H9 (cell line): ENCODE measurements at regions not wholly inside any gene's neighbourhood (a gene's known extent, or its start where the extent isn't known, plus 50 kb on each side); places are given as distances from the start of the nearest gene placed in this dataset.

Source experiments
- DNase-seq: peaks from one replicate; pipeline ENCODE4 v3.0.0-alpha.2; 2017
- H2AFZ ChIP-seq: one replicate; pipeline ENCODE4 v1.6.1; 2013; ENCODE audit warnings: mild to moderate bottlenecking, low read length, control low read depth, moderate library complexity
- H2AK5ac ChIP-seq: 2 replicates; pipeline ENCODE4 v1.6.1; 2013; ENCODE audit warnings: low read length, control low read depth, mixed read lengths; ENCODE audit not compliant: insufficient read length
- H2BK120ac ChIP-seq: one replicate; pipeline ENCODE4 v1.6.1; 2013; ENCODE audit warnings: low read depth, mild to moderate bottlenecking, low read length, control low read depth, inconsistent platforms; ENCODE audit not compliant: poor library complexity, severe bottlenecking
- H2BK12ac ChIP-seq: 2 replicates; pipeline ENCODE4 v1.6.1; 2013; ENCODE audit warnings: low read length, control low read depth, mixed read lengths, low read depth; ENCODE audit not compliant: insufficient read length
- H2BK15ac ChIP-seq: 2 replicates; pipeline ENCODE4 v1.6.1; 2013; ENCODE audit warnings: low read depth, low read length, control low read depth
- H2BK20ac ChIP-seq: one replicate; pipeline ENCODE4 v1.6.1; 2013; ENCODE audit warnings: low read depth, mild to moderate bottlenecking, low read length, control low read depth, inconsistent platforms; ENCODE audit not compliant: poor library complexity, severe bottlenecking
- H2BK5ac ChIP-seq: 2 replicates; pipeline ENCODE4 v1.6.1; 2013; ENCODE audit warnings: low read length, control low read depth, mixed read lengths; ENCODE audit not compliant: insufficient read length
- H3K14ac ChIP-seq: 2 replicates; pipeline ENCODE4 v1.6.1; 2013; ENCODE audit warnings: low read length, control low read depth; ENCODE audit not compliant: insufficient read depth
- H3K18ac ChIP-seq: 2 replicates; pipeline ENCODE4 v1.6.1; 2013; ENCODE audit warnings: low read depth, mild to moderate bottlenecking, mixed read lengths, low read length, control low read depth; ENCODE audit not compliant: insufficient read length
- H3K23ac ChIP-seq: 2 replicates; pipeline ENCODE4 v1.6.1; 2013; ENCODE audit warnings: low read length, control low read depth, mixed read lengths, low read depth; ENCODE audit not compliant: insufficient read length
- H3K23me2 ChIP-seq: 2 replicates; pipeline ENCODE4 v1.6.1; 2013; ENCODE audit warnings: low read depth, mild to moderate bottlenecking, mixed read lengths, low read length, control low read depth; ENCODE audit not compliant: insufficient read length, poor library complexity, severe bottlenecking
- H3K27ac ChIP-seq: 2 replicates; pipeline ENCODE4 v1.5.1; 2013; ENCODE audit warnings: low read length, control low read depth, mixed read lengths, low read depth; ENCODE audit not compliant: insufficient read length
- H3K27me3 ChIP-seq: 2 replicates; pipeline ENCODE4 v1.6.1; 2013; ENCODE audit warnings: low read length, control low read depth, inconsistent platforms; ENCODE audit not compliant: insufficient read depth
- H3K4ac ChIP-seq: 2 replicates; pipeline ENCODE4 v1.6.1; 2013; ENCODE audit warnings: low read depth, mild to moderate bottlenecking, control low read depth, inconsistent platforms, low read length, moderate library complexity
- H3K4me1 ChIP-seq: 2 replicates; pipeline ENCODE4 v1.6.1; 2013; ENCODE audit warnings: low read length, control low read depth, inconsistent platforms; ENCODE audit not compliant: insufficient read depth
- H3K4me2 ChIP-seq: 2 replicates; pipeline ENCODE4 v1.6.1; 2013; ENCODE audit warnings: low read length, control low read depth, mixed read lengths; ENCODE audit not compliant: insufficient read length, insufficient read depth
- H3K56ac ChIP-seq: 2 replicates; pipeline ENCODE4 v1.6.1; 2013; ENCODE audit warnings: low read depth, mild to moderate bottlenecking, mixed read lengths, low read length, control low read depth; ENCODE audit not compliant: insufficient read length
- H3K79me1 ChIP-seq: 2 replicates; pipeline ENCODE4 v1.6.1; 2013; ENCODE audit warnings: low read depth, mild to moderate bottlenecking, moderate library complexity, low read length, control low read depth, inconsistent platforms; ENCODE audit not compliant: insufficient read depth, poor library complexity, severe bottlenecking
- H3K79me2 ChIP-seq: 2 replicates; pipeline ENCODE4 v1.6.1; 2013; ENCODE audit warnings: low read length, control low read depth, inconsistent platforms; ENCODE audit not compliant: insufficient read depth
- H3K9ac ChIP-seq: 2 replicates; pipeline ENCODE4 v1.6.1; 2013; ENCODE audit warnings: low read length, control low read depth, mixed read lengths; ENCODE audit not compliant: insufficient read length; ENCODE audit errors: extremely low read depth
- H3K9me3 ChIP-seq: one replicate; pipeline ENCODE4 v1.6.1; 2013; ENCODE audit warnings: low read depth, low read length, inconsistent platforms; ENCODE audit not compliant: control insufficient read depth
- H3T11ph ChIP-seq: one replicate; pipeline ENCODE4 v1.6.1; 2013; ENCODE audit warnings: mild to moderate bottlenecking, low read length, control low read depth, inconsistent platforms
- H4K20me1 ChIP-seq: one replicate; pipeline ENCODE4 v1.6.1; 2013; ENCODE audit not compliant: control insufficient read depth, insufficient read length, insufficient read depth
- H4K5ac ChIP-seq: 2 replicates; pipeline ENCODE4 v1.6.1; 2013; ENCODE audit warnings: low read depth, mild to moderate bottlenecking, mixed read lengths, low read length, control low read depth; ENCODE audit not compliant: insufficient read length
- H4K8ac ChIP-seq: replicated peaks from 2 replicates; pipeline ENCODE4 v1.6.1; 2013; ENCODE audit warnings: low read length, control low read depth, mixed read lengths, low read depth; ENCODE audit not compliant: insufficient read length
- H4K91ac ChIP-seq: 2 replicates; pipeline ENCODE4 v1.6.1; 2013; ENCODE audit warnings: low read depth, mild to moderate bottlenecking, moderate library complexity, mixed read lengths, low read length, control low read depth; ENCODE audit not compliant: insufficient read length
- H3K27ac Mint-ChIP-seq, 3 experiments: 2 replicates in 2 of 3; 3 replicates in 1 of 3; pipeline ENCODE4 v1.8.0; 2020 to 2021; ENCODE audit warnings: mixed read lengths in 3 of 3, mild to moderate bottlenecking in 1 of 3, moderate library complexity in 1 of 3
- H3K27me3 Mint-ChIP-seq: 2 replicates; pipeline ENCODE4 v1.8.0; 2021; ENCODE audit warnings: low read depth, mild to moderate bottlenecking, moderate library complexity, mixed read lengths
- H3K36me3 Mint-ChIP-seq, 3 experiments: 2 replicates in 2 of 3; 3 replicates in 1 of 3; pipeline ENCODE4 v1.8.0; 2020 to 2021; ENCODE audit warnings: low read depth in 3 of 3, mixed read lengths in 3 of 3; ENCODE audit not compliant: insufficient read depth in 1 of 3
- H3K4me1 Mint-ChIP-seq, 2 experiments: 2 replicates each; pipeline ENCODE4 v1.8.0; 2020; ENCODE audit warnings: mixed read lengths in 2 of 2
- H3K4me3 Mint-ChIP-seq, 2 experiments: 2 replicates in 1 of 2; 3 replicates in 1 of 2; pipeline ENCODE4 v1.8.0; 2020 to 2021; ENCODE audit warnings: mild to moderate bottlenecking in 2 of 2, mixed read lengths in 2 of 2, moderate library complexity in 1 of 2
- H3K9me3 Mint-ChIP-seq, 2 experiments: 2 replicates in 1 of 2; 3 replicates in 1 of 2; pipeline ENCODE4 v1.8.0; 2020; ENCODE audit warnings: mild to moderate bottlenecking in 2 of 2, mixed read lengths in 2 of 2, moderate library complexity in 1 of 2
- CTCF ChIP-seq: fragments of 200-600 bp; sonication (generic); conservative IDR thresholded peaks from 3 replicates; pipeline ENCODE4 v1.8.0; 2021; ENCODE audit warnings: antibody characterized with exemption, mild to moderate bottlenecking
- WGBS: extraction: QIAGEN DNeasy Blood & Tissue Kit; methylation state at CpG from one replicate; pipeline ENCODE4 v1.1.7; 2013; ENCODE audit warnings: missing lambda C conversion rate, low lambda C conversion rate, mixed read lengths; ENCODE audit not compliant: insufficient read length; ENCODE audit errors: extremely low coverage; 5-methylcytosine and 5-hydroxymethylcytosine counted together

DNA sequence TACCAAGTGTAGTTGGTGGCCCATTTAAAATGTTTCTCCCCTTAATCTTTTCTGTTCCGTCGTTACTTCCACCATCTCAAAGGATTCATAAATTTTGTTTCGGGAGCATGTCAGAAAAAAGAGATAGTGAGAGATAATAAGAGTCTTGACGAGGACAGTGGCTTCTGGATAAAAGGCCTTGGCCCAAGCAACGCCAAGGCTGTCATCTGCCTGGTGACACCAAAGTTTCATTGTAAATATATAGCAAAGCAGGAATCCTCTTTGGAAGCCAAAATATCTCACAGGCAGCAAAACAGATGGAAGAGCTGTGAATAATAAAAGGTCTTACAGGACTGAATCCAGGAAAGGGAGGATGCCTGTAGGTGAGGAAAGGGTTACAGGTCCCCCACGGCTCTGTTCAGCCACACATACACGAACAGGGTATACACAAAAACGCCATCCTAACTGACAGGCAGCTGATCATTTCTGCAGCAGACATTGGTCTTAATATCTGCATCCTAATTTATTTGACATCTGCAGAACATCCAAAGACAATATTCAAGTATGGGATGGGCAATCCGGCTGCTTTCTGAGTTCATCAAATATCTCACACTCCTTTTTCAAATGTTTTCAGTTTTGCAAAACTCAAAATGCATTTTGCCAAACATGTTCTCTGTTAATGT is 382.8 kb downstream of the OSR1 start:
- Histone ChIP-seq H3K4ac (no peak overlapping the region), H3K23me2 (no peaks in the 10 kb centered on the region)
- no CpG with 5 or more reads among the region's 9 CpGs for WGBS

More for the DNA sequence above, 382.8 kb downstream of the OSR1 start:
- Histone ChIP-seq H3K27ac (no peak overlapping the region), H3K27me3 (no peaks in the 10 kb centered on the region), H3K9me3 (no peaks in the 10 kb centered on the region), H2AFZ (no peak overlapping the region), H4K91ac (no peak overlapping the region), H3K23ac (no peak overlapping the region), H3T11ph (no peak overlapping the region), H2BK5ac (no peak overlapping the region), H2BK12ac (no peak overlapping the region), H4K8ac (no peak overlapping the region), H4K20me1 (no peaks in the 10 kb centered on the region), H4K5ac (no peak overlapping the region), H3K18ac (no peak overlapping the region), H2BK15ac (no peak overlapping the region), H3K4me1 (no peaks in the 10 kb centered on the region; the same call in 1 of the 2 replicates), H3K79me1 (no peaks in the 10 kb centered on the region), H2AK5ac (no peak overlapping the region), H2BK120ac (no peak overlapping the region), H3K14ac (no peak overlapping the region), H3K79me2 (no peaks in the 10 kb centered on the region), H3K9ac (no peak overlapping the region), H3K56ac (no peak overlapping the region), H3K4me2 (no peak overlapping the region), H2BK20ac (no peak overlapping the region)
- no peaks in the 10 kb centered on the region for H3K9me3 Mint-ChIP-seq
- no peak for TF ChIP-seq CTCF
- H3K4me1 Mint-ChIP-seq = peaks cover 21 to 22% of the 10 kb centered on the region in 2 experiments
- H3K4me3 Mint-ChIP-seq = no peak overlapping the region
- no peak for DNase-seq
- H3K36me3 Mint-ChIP-seq = no peaks in the 10 kb centered on the region
- peak overlapping the region in 1 of 3 experiments; percentile 34; a peak in 1 of 7 replicates for H3K27ac Mint-ChIP-seq
- H3K27me3 Mint-ChIP-seq = no peaks in the 10 kb centered on the region
